HepG2 (cell line): ENCODE measurements at regions not wholly inside any gene's neighbourhood (a gene's known extent, or its start where the extent isn't known, plus 50 kb on each side); places are given as distances from the start of the nearest gene placed in this dataset.
A peak's percentile ranks its signal among the peaks of the same experiment; 100 is the strongest.

ENCODE experiments used
- ATAC-seq: fragments of 200-7000 bp; cut with Tn5 transposase; 3 replicates; pipeline ENCODE4 v1.9.1; 2020; ENCODE audit warnings: mild to moderate bottlenecking, moderate library complexity
- BruUV-seq: library from RNA; stranded (reverse); fragments of 400-500 nt; replicated peaks from 2 replicates; lab custom pipeline; 2021; lab: Mats Ljungman, UMichigan
- CTCF ChIA-PET: fragments of 300-600 bp; formaldehyde crosslinking; extraction: SDS; loops from one replicate; lab custom pipeline; 2021; ENCODE audit warnings: low total read pairs, inconsistent platforms, low intra/inter-chr PET ratio; lab: Yijun Ruan, JAX
- POLR2A ChIA-PET: fragments of 350-600 bp; sonication (Branson Sonifier 250); formaldehyde crosslinking; loops from one replicate; lab custom pipeline; 2020; ENCODE audit warnings: antibody characterized with exemption, inconsistent platforms; lab: Yijun Ruan, JAX
- DNase-seq: peaks from one replicate; pipeline ENCODE4 v3.0.0-alpha.2; 2015; ENCODE audit warnings: low spot score
- FAIRE-seq: peaks from 3 replicates; lab custom pipeline; 2011; peaks lifted over from hg19 to GRCh38; lab: Jason Lieb, UNC
- H2AFZ ChIP-seq: one replicate; pipeline ENCODE4 v1.6.1; 2011; ENCODE audit warnings: low read length, inconsistent platforms
- H3K27ac ChIP-seq: fragments of 300-600 bp; 3 replicates; pipeline ENCODE4 v1.8.0; 2011; ENCODE audit warnings: mixed run types, mild to moderate bottlenecking, mixed read lengths, low read length, inconsistent platforms; ENCODE audit not compliant: insufficient read depth; ENCODE audit errors: extremely low read length
- H3K27me3 ChIP-seq, 2 experiments: fragments of 200-600 bp in 1 of 2; 2 replicates in 1 of 2; 3 replicates in 1 of 2; pipeline versions ENCODE4 v1.6.0 to v1.8.0; 2011; ENCODE audit warnings: low read length in 2 of 2, mild to moderate bottlenecking in 2 of 2, moderate library complexity in 2 of 2, inconsistent platforms in 1 of 2; ENCODE audit not compliant: insufficient read depth in 2 of 2, control insufficient read depth in 1 of 2
- H3K36me3 ChIP-seq, 2 experiments: fragments of 200-600 bp in 1 of 2; replicated peaks in 1 of 2; 2 replicates in 1 of 2; 3 replicates in 1 of 2; pipeline versions ENCODE4 v1.5.1 to v1.8.0; 2011; ENCODE audit warnings: low read length in 2 of 2, inconsistent platforms in 1 of 2; ENCODE audit not compliant: insufficient read depth in 2 of 2, control insufficient read depth in 1 of 2
- H3K4me1 ChIP-seq: 2 replicates; pipeline ENCODE4 v1.5.1; 2012; ENCODE audit warnings: low read length, inconsistent platforms; ENCODE audit not compliant: insufficient read depth
- H3K4me2 ChIP-seq: 2 replicates; pipeline ENCODE4 v1.6.0; 2011; ENCODE audit warnings: low read depth, low read length, inconsistent platforms
- H3K4me3 ChIP-seq, 3 experiments: fragments of 200-600 bp in 1 of 3; sonication (generic), shearing (Covaris generic) in 1 of 3; replicated peaks in 1 of 3; 2 replicates each; pipeline ENCODE4 v1.5.1; 2011 to 2016; ENCODE audit warnings: low read length in 3 of 3, inconsistent platforms in 2 of 3, low read depth in 2 of 3, mild to moderate bottlenecking in 2 of 3, control low read depth in 1 of 3, mixed read lengths in 1 of 3; ENCODE audit not compliant: insufficient read depth in 1 of 3
- H3K79me2 ChIP-seq: one replicate; pipeline ENCODE4 v1.6.1; 2011; ENCODE audit warnings: low read length, inconsistent platforms; ENCODE audit not compliant: insufficient read depth
- H3K9ac ChIP-seq: 2 replicates; pipeline ENCODE4 v1.6.0; 2011; ENCODE audit warnings: mild to moderate bottlenecking, low read depth, low read length, inconsistent platforms; ENCODE audit not compliant: insufficient read depth
- H3K9me3 ChIP-seq: 2 replicates; pipeline ENCODE4 v1.5.1; 2012; ENCODE audit warnings: mild to moderate bottlenecking, low read length
- H4K20me1 ChIP-seq: 2 replicates; pipeline ENCODE4 v1.6.0; 2011; ENCODE audit warnings: inconsistent platforms, mild to moderate bottlenecking, low read length, moderate library complexity; ENCODE audit not compliant: insufficient read depth
- HBP1 ChIP-seq: IDR thresholded peaks from 2 replicates; pipeline ENCODE4 v1.6.1; 2016; ENCODE audit warnings: low read depth, control low read depth
- HES4 ChIP-seq: sonication (generic); formaldehyde crosslinking; IDR thresholded peaks from 2 replicates; pipeline ENCODE4 v1.9.0; 2021; ENCODE audit warnings: mild to moderate bottlenecking, missing genetic modification reagents, borderline replicate concordance
- JUNB ChIP-seq: sonication (generic); formaldehyde crosslinking; IDR thresholded peaks from 2 replicates; pipeline ENCODE4 v1.8.0; 2022; ENCODE audit warnings: missing genetic modification reagents, mild to moderate bottlenecking, borderline replicate concordance
- LCORL ChIP-seq, 2 experiments: fragments of 450-650 bp in 1 of 2; sonication (generic) in 1 of 2; formaldehyde crosslinking in 1 of 2; IDR thresholded peaks; 2 replicates each; pipeline versions ENCODE4 v1.5.0 to v1.6.1; 2017 to 2020; ENCODE audit warnings: antibody characterized with exemption in 1 of 2, missing genetic modification reagents in 1 of 2
- TFDP2 ChIP-seq: sonication (generic); formaldehyde crosslinking; IDR thresholded peaks from 2 replicates; pipeline ENCODE4 v1.4.0; 2020; ENCODE audit warnings: missing genetic modification reagents
- ZNF24 ChIP-seq: fragments of 450-650 bp; IDR thresholded peaks from 2 replicates; pipeline ENCODE4 v1.6.1; 2017; ENCODE audit warnings: antibody characterized with exemption, mild to moderate bottlenecking
- ZNF383 ChIP-seq: sonication (generic); formaldehyde crosslinking; IDR thresholded peaks from 2 replicates; pipeline ENCODE4 v1.4.0; 2020; ENCODE audit warnings: missing genetic modification reagents, mild to moderate bottlenecking, borderline replicate concordance
- WGBS: methylation state at CpG from one replicate; pipeline ENCODE4 v1.1.6; 2017; ENCODE audit warnings: low lambda C conversion rate; 5-methylcytosine and 5-hydroxymethylcytosine counted together
- in situ Hi-C: cut with HindIII; loops from 2 replicates; pipeline ENCODE4 v1.10.0; 2017; ENCODE audit warnings: low pct_unique_long_range_greater_than_20kb; ENCODE audit not compliant: extremely low pct_ligation_motif_present
- intact Hi-C: fragments of 100-400 bp; cut with micrococcal nuclease; formaldehyde crosslinking; loops from one replicate; pipeline ENCODE4 v1.10.0; 2022; ENCODE audit not compliant: unreplicated experiment
- TF ChIP-seq, protein P1 (sequence below): IDR thresholded peaks from 2 replicates; pipeline ENCODE4 v1.6.1; 2016; ENCODE audit warnings: low read depth, missing genetic modification reagents, missing compliant biosample characterization

- BruUV-seq: no TSS peak
- H3K4me3 ChIP-seq: no peak overlapping the region
- ATAC-seq (no peak), FAIRE-seq (no peak), DNase-seq (no peak)
- no peaks in the 10 kb centered on the region for H3K27me3 ChIP-seq
- CTCF ChIA-PET: no interaction called here
- in situ Hi-C loops (no loop called here), intact Hi-C loops (no loop called here)
- H3K4me1 ChIP-seq: no peaks in the 10 kb centered on the region
- H4K20me1 ChIP-seq: no peaks in the 10 kb centered on the region
- H3K27ac ChIP-seq: no peak overlapping the region
- 4% methylated on average over 2 of the region's 2 CpGs for WGBS
- H3K9me3 ChIP-seq: peaks cover 8% of the 10 kb centered on the region; the same call in 1 of the 2 replicates
- TF ChIP-seq LCORL (IDR thresholded peaks at IDR 0.05) (0 out of 2 replicates have a peak, but pooled peaks have one; percentile 30), LCORL (CRISPR knock-in tag; IDR thresholded peaks at IDR 0.05) (no peak)
- TF ChIP-seq, protein P1, sequence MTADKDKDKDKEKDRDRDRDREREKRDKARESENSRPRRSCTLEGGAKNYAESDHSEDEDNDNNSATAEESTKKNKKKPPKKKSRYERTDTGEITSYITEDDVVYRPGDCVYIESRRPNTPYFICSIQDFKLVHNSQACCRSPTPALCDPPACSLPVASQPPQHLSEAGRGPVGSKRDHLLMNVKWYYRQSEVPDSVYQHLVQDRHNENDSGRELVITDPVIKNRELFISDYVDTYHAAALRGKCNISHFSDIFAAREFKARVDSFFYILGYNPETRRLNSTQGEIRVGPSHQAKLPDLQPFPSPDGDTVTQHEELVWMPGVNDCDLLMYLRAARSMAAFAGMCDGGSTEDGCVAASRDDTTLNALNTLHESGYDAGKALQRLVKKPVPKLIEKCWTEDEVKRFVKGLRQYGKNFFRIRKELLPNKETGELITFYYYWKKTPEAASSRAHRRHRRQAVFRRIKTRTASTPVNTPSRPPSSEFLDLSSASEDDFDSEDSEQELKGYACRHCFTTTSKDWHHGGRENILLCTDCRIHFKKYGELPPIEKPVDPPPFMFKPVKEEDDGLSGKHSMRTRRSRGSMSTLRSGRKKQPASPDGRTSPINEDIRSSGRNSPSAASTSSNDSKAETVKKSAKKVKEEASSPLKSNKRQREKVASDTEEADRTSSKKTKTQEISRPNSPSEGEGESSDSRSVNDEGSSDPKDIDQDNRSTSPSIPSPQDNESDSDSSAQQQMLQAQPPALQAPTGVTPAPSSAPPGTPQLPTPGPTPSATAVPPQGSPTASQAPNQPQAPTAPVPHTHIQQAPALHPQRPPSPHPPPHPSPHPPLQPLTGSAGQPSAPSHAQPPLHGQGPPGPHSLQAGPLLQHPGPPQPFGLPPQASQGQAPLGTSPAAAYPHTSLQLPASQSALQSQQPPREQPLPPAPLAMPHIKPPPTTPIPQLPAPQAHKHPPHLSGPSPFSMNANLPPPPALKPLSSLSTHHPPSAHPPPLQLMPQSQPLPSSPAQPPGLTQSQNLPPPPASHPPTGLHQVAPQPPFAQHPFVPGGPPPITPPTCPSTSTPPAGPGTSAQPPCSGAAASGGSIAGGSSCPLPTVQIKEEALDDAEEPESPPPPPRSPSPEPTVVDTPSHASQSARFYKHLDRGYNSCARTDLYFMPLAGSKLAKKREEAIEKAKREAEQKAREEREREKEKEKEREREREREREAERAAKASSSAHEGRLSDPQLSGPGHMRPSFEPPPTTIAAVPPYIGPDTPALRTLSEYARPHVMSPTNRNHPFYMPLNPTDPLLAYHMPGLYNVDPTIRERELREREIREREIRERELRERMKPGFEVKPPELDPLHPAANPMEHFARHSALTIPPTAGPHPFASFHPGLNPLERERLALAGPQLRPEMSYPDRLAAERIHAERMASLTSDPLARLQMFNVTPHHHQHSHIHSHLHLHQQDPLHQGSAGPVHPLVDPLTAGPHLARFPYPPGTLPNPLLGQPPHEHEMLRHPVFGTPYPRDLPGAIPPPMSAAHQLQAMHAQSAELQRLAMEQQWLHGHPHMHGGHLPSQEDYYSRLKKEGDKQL (CRISPR knock-in tag): no peak
- no peaks in the 10 kb centered on the region for H3K36me3 ChIP-seq
- no peaks in the 10 kb centered on the region for H3K79me2 ChIP-seq
- no peak overlapping the region for H3K4me2 ChIP-seq
- H3K9ac ChIP-seq: no peak overlapping the region
- H2AFZ ChIP-seq: no peak overlapping the region
- POLR2A ChIA-PET: no interaction called here
These were observed 1506.6 kb downstream of the PCDH7 start for GRCh38 chr4:32226733-32227132.

- 29% methylated on average over 3 of the region's 3 CpGs for WGBS
- in situ Hi-C loops: no loop called here
- POLR2A ChIA-PET: no interaction called here
- H3K4me3 ChIP-seq: no peak overlapping the region
- no peak overlapping the region for H3K27ac ChIP-seq
- no peaks in the 10 kb centered on the region for H3K36me3 ChIP-seq
- H3K27me3 ChIP-seq: no peaks in the 10 kb centered on the region
- FAIRE-seq (no peak), DNase-seq (no peak), ATAC-seq (no peak)
- H2AFZ ChIP-seq: no peak overlapping the region
- intact Hi-C loops: no loop called here
- BruUV-seq: no TSS peak
- H3K9me3 ChIP-seq: no peaks in the 10 kb centered on the region
- H3K4me1 ChIP-seq: no peaks in the 10 kb centered on the region
- H3K4me2 ChIP-seq: no peak overlapping the region
- H3K9ac ChIP-seq: no peak overlapping the region
- no peaks in the 10 kb centered on the region for H3K79me2 ChIP-seq
- no peaks in the 10 kb centered on the region for H4K20me1 ChIP-seq
- CTCF ChIA-PET: no interaction called here
- TF ChIP-seq HES4 (CRISPR knock-in tag): no peak
- no peak for TF ChIP-seq HBP1 (CRISPR knock-in tag)
- TF ChIP-seq ZNF383 (CRISPR knock-in tag): no peak
- TF ChIP-seq ZNF24: no peak
- no peak for TF ChIP-seq JUNB (CRISPR knock-in tag)
- TF ChIP-seq TFDP2: no peak
These were observed 1523.8 kb downstream of the PCDH7 start for GRCh38 chr4:32243926-32244325.
